ENCODE measurements at regions not wholly inside any gene's neighbourhood (a gene's known extent, or its start where the extent isn't known, plus 50 kb on each side); places are given as distances from the start of the nearest gene placed in this dataset.

DNA sequence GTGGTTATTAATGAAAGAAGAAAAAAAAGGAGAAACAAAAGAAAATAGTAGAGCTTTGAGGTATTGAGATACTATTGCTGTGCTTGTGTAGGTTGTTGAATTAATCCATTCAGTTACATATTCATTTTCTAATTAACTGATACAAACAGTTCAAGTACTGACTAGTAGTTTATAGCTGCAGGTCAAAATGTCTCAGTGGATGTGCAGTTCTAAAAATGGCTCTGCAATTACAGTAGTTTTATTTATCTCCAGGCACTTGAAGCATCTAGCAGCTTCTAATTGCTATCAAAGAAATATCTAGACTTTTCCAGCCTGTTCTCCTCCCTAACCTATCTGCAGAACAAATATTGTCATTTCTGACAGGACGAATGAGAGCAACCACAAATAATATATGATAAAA lies 1887.7 kb upstream of the PCDH7 start:
- Histone ChIP-seq H3K27me3 (ENCODE audit: control insufficient read depth, insufficient read depth, low read length) (no peaks in the 10 kb centered on the region), H3K36me3 (ENCODE audit: control insufficient read depth, insufficient read depth, low read length) (no peaks in the 10 kb centered on the region), H3K27ac (ENCODE audit: low read length) (no peak overlapping the region), H3K4me1 (ENCODE audit: control insufficient read depth, insufficient read depth, low read length) (no peaks in the 10 kb centered on the region), H3K9me3 (ENCODE audit: control insufficient read depth, insufficient read depth, low read depth, low read length) (no peaks in the 10 kb centered on the region), H3K4me3 (ENCODE audit: low read depth in 2 of 2, low read length in 2 of 2) (no peak overlapping the region)
- ChIA-PET POLR2A (interaction anchor here (0.5 kb wide), 1 partner anchor 10 kb away, joined by 3 read pairs; no protein-coding TSS in a partner anchor), CTCF (no interaction called here)
- in situ Hi-C loops (cut with HindIII; ENCODE audit: low pct_unique_long_range_greater_than_20kb, low sequenced_read_pairs) (no loop called here), intact Hi-C loops (cut with micrococcal nuclease; ENCODE audit: unreplicated experiment) (no loop called here)
- no peak for ATAC-seq
- TF ChIP-seq, protein P1, sequence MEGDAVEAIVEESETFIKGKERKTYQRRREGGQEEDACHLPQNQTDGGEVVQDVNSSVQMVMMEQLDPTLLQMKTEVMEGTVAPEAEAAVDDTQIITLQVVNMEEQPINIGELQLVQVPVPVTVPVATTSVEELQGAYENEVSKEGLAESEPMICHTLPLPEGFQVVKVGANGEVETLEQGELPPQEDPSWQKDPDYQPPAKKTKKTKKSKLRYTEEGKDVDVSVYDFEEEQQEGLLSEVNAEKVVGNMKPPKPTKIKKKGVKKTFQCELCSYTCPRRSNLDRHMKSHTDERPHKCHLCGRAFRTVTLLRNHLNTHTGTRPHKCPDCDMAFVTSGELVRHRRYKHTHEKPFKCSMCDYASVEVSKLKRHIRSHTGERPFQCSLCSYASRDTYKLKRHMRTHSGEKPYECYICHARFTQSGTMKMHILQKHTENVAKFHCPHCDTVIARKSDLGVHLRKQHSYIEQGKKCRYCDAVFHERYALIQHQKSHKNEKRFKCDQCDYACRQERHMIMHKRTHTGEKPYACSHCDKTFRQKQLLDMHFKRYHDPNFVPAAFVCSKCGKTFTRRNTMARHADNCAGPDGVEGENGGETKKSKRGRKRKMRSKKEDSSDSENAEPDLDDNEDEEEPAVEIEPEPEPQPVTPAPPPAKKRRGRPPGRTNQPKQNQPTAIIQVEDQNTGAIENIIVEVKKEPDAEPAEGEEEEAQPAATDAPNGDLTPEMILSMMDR (IDR thresholded peaks at IDR 0.05), result no peak
- TF ChIP-seq POLR2AphosphoS5 (IDR thresholded peaks at IDR 0.05; ENCODE audit: low read depth, low read length) (no peak), SIN3A (IDR thresholded peaks at IDR 0.05; ENCODE audit: borderline replicate concordance, insufficient read depth, low read depth, low read length) (no peak), TCF7L2 (IDR thresholded peaks at IDR 0.05; ENCODE audit: low read depth, low read length) (no peak)
- TF ChIP-seq, protein P2, sequence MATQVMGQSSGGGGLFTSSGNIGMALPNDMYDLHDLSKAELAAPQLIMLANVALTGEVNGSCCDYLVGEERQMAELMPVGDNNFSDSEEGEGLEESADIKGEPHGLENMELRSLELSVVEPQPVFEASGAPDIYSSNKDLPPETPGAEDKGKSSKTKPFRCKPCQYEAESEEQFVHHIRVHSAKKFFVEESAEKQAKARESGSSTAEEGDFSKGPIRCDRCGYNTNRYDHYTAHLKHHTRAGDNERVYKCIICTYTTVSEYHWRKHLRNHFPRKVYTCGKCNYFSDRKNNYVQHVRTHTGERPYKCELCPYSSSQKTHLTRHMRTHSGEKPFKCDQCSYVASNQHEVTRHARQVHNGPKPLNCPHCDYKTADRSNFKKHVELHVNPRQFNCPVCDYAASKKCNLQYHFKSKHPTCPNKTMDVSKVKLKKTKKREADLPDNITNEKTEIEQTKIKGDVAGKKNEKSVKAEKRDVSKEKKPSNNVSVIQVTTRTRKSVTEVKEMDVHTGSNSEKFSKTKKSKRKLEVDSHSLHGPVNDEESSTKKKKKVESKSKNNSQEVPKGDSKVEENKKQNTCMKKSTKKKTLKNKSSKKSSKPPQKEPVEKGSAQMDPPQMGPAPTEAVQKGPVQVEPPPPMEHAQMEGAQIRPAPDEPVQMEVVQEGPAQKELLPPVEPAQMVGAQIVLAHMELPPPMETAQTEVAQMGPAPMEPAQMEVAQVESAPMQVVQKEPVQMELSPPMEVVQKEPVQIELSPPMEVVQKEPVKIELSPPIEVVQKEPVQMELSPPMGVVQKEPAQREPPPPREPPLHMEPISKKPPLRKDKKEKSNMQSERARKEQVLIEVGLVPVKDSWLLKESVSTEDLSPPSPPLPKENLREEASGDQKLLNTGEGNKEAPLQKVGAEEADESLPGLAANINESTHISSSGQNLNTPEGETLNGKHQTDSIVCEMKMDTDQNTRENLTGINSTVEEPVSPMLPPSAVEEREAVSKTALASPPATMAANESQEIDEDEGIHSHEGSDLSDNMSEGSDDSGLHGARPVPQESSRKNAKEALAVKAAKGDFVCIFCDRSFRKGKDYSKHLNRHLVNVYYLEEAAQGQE (IDR thresholded peaks at IDR 0.05; ENCODE audit: insufficient read depth in 1 of 2, low read depth in 2 of 2, low read length in 1 of 2), result no peak
- BruUV-seq (replicated peaks), result no TSS peak
- no peak for DNase-seq (ENCODE audit: low read depth, low spot score)

DNA sequence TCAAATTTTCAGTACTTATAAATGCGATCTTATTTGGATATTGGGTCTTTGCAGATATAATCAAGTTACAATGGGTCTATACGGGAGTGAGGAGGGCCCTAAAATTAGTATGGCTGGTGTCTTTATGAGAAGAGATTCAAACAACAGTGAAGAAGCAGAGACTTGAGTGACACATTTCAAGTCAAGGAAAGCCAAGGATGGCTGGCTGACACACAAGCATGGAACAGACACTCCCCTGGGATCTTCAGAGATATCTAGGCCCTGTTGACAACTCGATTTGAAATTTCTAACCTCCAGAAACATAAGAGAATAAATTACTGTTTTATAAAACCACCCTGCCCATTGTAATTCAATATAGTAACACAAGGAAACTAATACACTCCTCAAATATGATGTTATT lies 1886.0 kb upstream of the PCDH7 start:
- BruUV-seq (replicated peaks), result no TSS peak
- no peak for ATAC-seq
- Histone ChIP-seq H3K27me3 (ENCODE audit: control insufficient read depth, insufficient read depth, low read length) (no peaks in the 10 kb centered on the region), H3K27ac (ENCODE audit: low read length) (no peak overlapping the region), H3K36me3 (ENCODE audit: control insufficient read depth, insufficient read depth, low read length) (no peaks in the 10 kb centered on the region), H3K9me3 (ENCODE audit: control insufficient read depth, insufficient read depth, low read depth, low read length) (no peaks in the 10 kb centered on the region), H3K4me1 (ENCODE audit: control insufficient read depth, insufficient read depth, low read length) (no peaks in the 10 kb centered on the region), H3K4me3 (ENCODE audit: low read depth in 2 of 2, low read length in 2 of 2) (no peak overlapping the region)
- POLR2A ChIA-PET, result no interaction called here
- TF ChIP-seq, protein P2 (IDR thresholded peaks at IDR 0.05; ENCODE audit: insufficient read depth in 1 of 2, low read depth in 2 of 2, low read length in 1 of 2), result no peak
- no peak for TF ChIP-seq TCF7L2 (IDR thresholded peaks at IDR 0.05; ENCODE audit: low read depth, low read length)
- TF ChIP-seq POLR2AphosphoS5 (IDR thresholded peaks at IDR 0.05; ENCODE audit: low read depth, low read length), result no peak
- TF ChIP-seq, protein P1 (IDR thresholded peaks at IDR 0.05), result no peak
- TF ChIP-seq SIN3A (IDR thresholded peaks at IDR 0.05; ENCODE audit: borderline replicate concordance, insufficient read depth, low read depth, low read length), result no peak
- in situ Hi-C loops (cut with HindIII; ENCODE audit: low pct_unique_long_range_greater_than_20kb, low sequenced_read_pairs) (no loop called here), intact Hi-C loops (cut with micrococcal nuclease; ENCODE audit: unreplicated experiment) (no loop called here)
- no peak for DNase-seq (ENCODE audit: low read depth, low spot score)
- CTCF ChIA-PET, result no interaction called here

All from Panc1 (cell line).